HuH-7 (cell line): ENCODE measurements at regions not wholly inside any gene's neighbourhood (a gene's known extent, or its start where the extent isn't known, plus 50 kb on each side); places are given as distances from the start of the nearest gene placed in this dataset.

Experiments
- DNase-seq: peaks from one replicate; pipeline ENCODE4 v3.0.0; 2011; ENCODE audit warnings: low spot score

GRCh38 chr10:83880252-83880791 is 259.0 kb upstream of the GHITM start:
- no peak for DNase-seq

- no peak for DNase-seq
Observed at GRCh38 chr10:83881661-83882060, 257.6 kb upstream of the GHITM start.

GRCh38 chr10:83886871-83887270 is 252.4 kb upstream of the GHITM start:
- DNase-seq = no peak

- no peak for DNase-seq
Observed at GRCh38 chr10:83892737-83893136, 246.6 kb upstream of the GHITM start.

GRCh38 chr10:83896219-83896618 is 243.1 kb upstream of the GHITM start:
- DNase-seq = no peak

GRCh38 chr10:83897626-83898025 is 241.7 kb upstream of the GHITM start:
- no peak for DNase-seq

GRCh38 chr10:83908506-83908905 is 230.8 kb upstream of the GHITM start:
- DNase-seq = no peak

- DNase-seq = no peak
Observed at GRCh38 chr10:83909001-83909400, 230.3 kb upstream of the GHITM start.

GRCh38 chr10:83915801-83916200 is 223.5 kb upstream of the GHITM start:
- DNase-seq = no peak

- no peak for DNase-seq
Observed at GRCh38 chr10:83917537-83918506, 221.5 kb upstream of the GHITM start.

GRCh38 chr10:83919187-83919586 is 220.1 kb upstream of the GHITM start:
- no peak for DNase-seq

GRCh38 chr10:83921984-83922860 is 217.1 kb upstream of the GHITM start:
- DNase-seq = no peak

GRCh38 chr10:83925133-83925532 is 214.2 kb upstream of the GHITM start:
- DNase-seq = no peak

GRCh38 chr10:83926606-83927005 is 212.7 kb upstream of the GHITM start:
- no peak for DNase-seq

GRCh38 chr10:83927166-83927565 is 212.1 kb upstream of the GHITM start:
- DNase-seq = no peak

GRCh38 chr10:83929399-83929798 is 209.9 kb upstream of the GHITM start:
- DNase-seq = no peak

GRCh38 chr10:83931669-83932068 is 207.6 kb upstream of the GHITM start:
- DNase-seq = no peak

GRCh38 chr10:83932245-83932644 is 207.1 kb upstream of the GHITM start:
- no peak for DNase-seq

GRCh38 chr10:83934062-83934461 is 205.2 kb upstream of the GHITM start:
- no peak for DNase-seq

GRCh38 chr10:83934641-83935338 is 204.5 kb upstream of the GHITM start:
- no peak for DNase-seq

- DNase-seq = no peak
Observed at GRCh38 chr10:83935339-83935736, 204.0 kb upstream of the GHITM start.

- no peak for DNase-seq
Observed at GRCh38 chr10:83935911-83936310, 203.4 kb upstream of the GHITM start.
